ENCODE measurements at regions not wholly inside any gene's neighbourhood (a gene's known extent, or its start where the extent isn't known, plus 50 kb on each side); places are given as distances from the start of the nearest gene placed in this dataset.

- no peak overlapping the region for H3K4me3 ChIP-seq (ENCODE audit: low read length)
- DNase-seq (ENCODE audit: low read depth), result no peak
- no peak for TF ChIP-seq CTCF (conservative IDR thresholded peaks at IDR 0.05; ENCODE audit: low read depth, low read length)
Observed at GRCh38 chr1:73104749-73105148, 822.4 kb upstream of the NEGR1 start.

- DNase-seq (ENCODE audit: low read depth), result no peak
- no peak overlapping the region for H3K4me3 ChIP-seq (ENCODE audit: low read length)
- TF ChIP-seq CTCF (conservative IDR thresholded peaks at IDR 0.05; ENCODE audit: low read depth, low read length), result peak; percentile 16
Observed at GRCh38 chr1:73100216-73100615, 817.9 kb upstream of the NEGR1 start.

GRCh38 chr1:73097917-73098316 is 815.6 kb upstream of the NEGR1 start:
- no peak for DNase-seq (ENCODE audit: low read depth)
- TF ChIP-seq CTCF (conservative IDR thresholded peaks at IDR 0.05; ENCODE audit: low read depth, low read length), result no peak

GRCh38 chr1:73096841-73097240 is 814.5 kb upstream of the NEGR1 start:
- no peak for TF ChIP-seq CTCF (conservative IDR thresholded peaks at IDR 0.05; ENCODE audit: low read depth, low read length)
- no peak overlapping the region for H3K4me3 ChIP-seq (ENCODE audit: low read length)
- DNase-seq (ENCODE audit: low read depth), result no peak

More at GRCh38 chr1:73097917-73098316, 815.6 kb upstream of the NEGR1 start:
- H3K4me3 ChIP-seq (ENCODE audit: low read length), result no peak overlapping the region

- no peak for TF ChIP-seq CTCF (conservative IDR thresholded peaks at IDR 0.05; ENCODE audit: low read depth, low read length)
- DNase-seq (ENCODE audit: low read depth), result no peak
- no peak overlapping the region for H3K4me3 ChIP-seq (ENCODE audit: low read length)
Observed at GRCh38 chr1:73092383-73092782, 810.0 kb upstream of the NEGR1 start.

GRCh38 chr1:73066866-73067265 is 784.5 kb upstream of the NEGR1 start:
- DNase-seq (ENCODE audit: low read depth), result no peak
- no peak for TF ChIP-seq CTCF (conservative IDR thresholded peaks at IDR 0.05; ENCODE audit: low read depth, low read length)
- no peak overlapping the region for H3K4me3 ChIP-seq (ENCODE audit: low read length)

GRCh38 chr1:73065339-73066041 is 783.2 kb upstream of the NEGR1 start:
- DNase-seq (ENCODE audit: low read depth), result no peak
- H3K4me3 ChIP-seq (ENCODE audit: low read length), result no peak overlapping the region
- TF ChIP-seq CTCF (conservative IDR thresholded peaks at IDR 0.05; ENCODE audit: low read depth, low read length), result no peak

Data from retinal pigment epithelial cell (primary cell).